Ishikawa (cell line): ENCODE measurements at regions not wholly inside any gene's neighbourhood (a gene's known extent, or its start where the extent isn't known, plus 50 kb on each side); places are given as distances from the start of the nearest gene placed in this dataset.

ENCODE experiments used
- CEBPB ChIP-seq: IDR thresholded peaks from 2 replicates; pipeline ENCODE4 v1.6.1; 2012
- CREB1 ChIP-seq: IDR thresholded peaks from 2 replicates; pipeline ENCODE4 v1.6.1; 2012; ENCODE audit warnings: low read depth
- EGR1 ChIP-seq: IDR thresholded peaks from 2 replicates; pipeline ENCODE4 v1.6.1; 2012
- EP300 ChIP-seq: IDR thresholded peaks from 2 replicates; pipeline ENCODE4 v1.6.1; 2012; ENCODE audit warnings: borderline replicate concordance
- FOXM1 ChIP-seq: IDR thresholded peaks from 2 replicates; pipeline ENCODE4 v1.6.1; 2012; ENCODE audit warnings: low read depth, borderline replicate concordance
- NFIC ChIP-seq: IDR thresholded peaks from 2 replicates; pipeline ENCODE4 v1.6.1; 2012
- RAD21 ChIP-seq: IDR thresholded peaks from 2 replicates; pipeline ENCODE4 v1.6.1; 2012; ENCODE audit warnings: low read depth
- REST ChIP-seq: IDR thresholded peaks from 2 replicates; pipeline ENCODE4 v1.6.1; 2012; ENCODE audit warnings: low read depth, mild to moderate bottlenecking
- TAF1 ChIP-seq: IDR thresholded peaks from 2 replicates; pipeline ENCODE4 v1.6.1; 2012; ENCODE audit warnings: low read depth, mild to moderate bottlenecking
- TCF12 ChIP-seq: IDR thresholded peaks from 2 replicates; pipeline ENCODE4 v1.6.1; 2012; ENCODE audit warnings: low read depth
- TEAD4 ChIP-seq: IDR thresholded peaks from 2 replicates; pipeline ENCODE4 v1.6.1; 2012
- USF1 ChIP-seq: IDR thresholded peaks from 2 replicates; pipeline ENCODE4 v1.6.1; 2012
- YY1 ChIP-seq: IDR thresholded peaks from 2 replicates; pipeline ENCODE4 v1.6.1; 2012; ENCODE audit warnings: low read depth
- ZBTB7A ChIP-seq: IDR thresholded peaks from 2 replicates; pipeline ENCODE4 v1.6.1; 2012; ENCODE audit warnings: low read depth
- TF ChIP-seq, protein P1 (sequence below): IDR thresholded peaks from 2 replicates; pipeline ENCODE4 v1.6.1; 2012

DNA sequence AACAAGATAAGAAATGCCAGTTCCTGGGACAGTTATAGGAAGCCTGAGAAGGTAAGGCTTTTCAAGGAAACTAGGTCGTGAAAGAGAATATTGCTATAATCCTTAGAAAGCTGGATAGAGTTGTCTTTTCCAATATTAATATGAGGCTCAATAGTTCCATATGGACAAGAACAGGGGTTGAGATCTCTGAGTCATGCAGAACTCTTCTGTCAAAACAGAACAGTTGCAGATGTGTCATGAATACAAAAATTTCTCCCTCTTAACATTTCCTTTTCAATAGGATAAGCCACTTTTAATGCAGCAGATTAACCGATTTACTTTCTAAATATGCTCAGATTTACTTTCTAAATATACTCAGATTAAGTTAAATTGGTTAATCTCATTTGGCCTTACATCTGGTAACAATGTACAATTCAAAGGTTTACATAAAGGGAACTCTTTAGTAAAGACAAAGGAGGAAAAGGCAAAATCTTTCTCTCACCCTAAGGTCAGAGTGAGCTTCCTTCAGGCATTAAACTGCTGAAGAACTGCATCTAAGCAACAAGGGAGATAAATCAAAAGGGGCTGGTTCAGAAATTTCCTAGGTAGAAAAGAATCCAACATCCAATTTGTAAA lies 104.7 kb upstream of the PCDH15 start:
- no peak for TF ChIP-seq RAD21
- TF ChIP-seq USF1: no peak
- TF ChIP-seq, protein P1, sequence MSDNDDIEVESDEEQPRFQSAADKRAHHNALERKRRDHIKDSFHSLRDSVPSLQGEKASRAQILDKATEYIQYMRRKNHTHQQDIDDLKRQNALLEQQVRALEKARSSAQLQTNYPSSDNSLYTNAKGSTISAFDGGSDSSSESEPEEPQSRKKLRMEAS: no peak
- no peak for TF ChIP-seq REST
- no peak for TF ChIP-seq CREB1
- no peak for TF ChIP-seq FOXM1
- no peak for TF ChIP-seq TAF1
- no peak for TF ChIP-seq TEAD4
- no peak for TF ChIP-seq TCF12
- no peak for TF ChIP-seq CEBPB
- TF ChIP-seq YY1: no peak
- no peak for TF ChIP-seq EGR1
- TF ChIP-seq NFIC: no peak
- TF ChIP-seq EP300: no peak
- TF ChIP-seq ZBTB7A: no peak

DNA sequence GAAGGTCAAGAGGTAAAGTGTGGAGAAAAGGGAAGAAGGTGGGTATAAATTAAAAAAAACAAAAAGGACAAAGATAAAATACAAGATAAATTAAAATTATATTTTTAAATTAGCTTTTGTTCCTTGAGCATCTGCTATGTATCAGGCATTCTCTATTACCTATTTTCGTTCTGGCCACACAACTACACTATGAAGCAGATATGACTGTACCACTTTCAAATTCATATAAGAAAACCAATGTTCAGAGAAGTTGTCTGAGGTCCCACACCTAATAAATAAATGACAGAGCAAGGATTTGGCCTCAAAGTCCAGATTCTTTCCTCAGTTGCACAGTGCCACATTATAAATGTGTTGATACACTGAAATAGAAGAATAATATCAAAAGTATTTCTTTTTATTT lies 103.8 kb upstream of the PCDH15 start:
- no peak for TF ChIP-seq EGR1
- TF ChIP-seq EP300: no peak
- no peak for TF ChIP-seq CEBPB
- TF ChIP-seq, protein P1: no peak
- no peak for TF ChIP-seq YY1
- TF ChIP-seq ZBTB7A: no peak
- TF ChIP-seq TEAD4: no peak
- TF ChIP-seq FOXM1: no peak
- no peak for TF ChIP-seq NFIC
- TF ChIP-seq USF1: no peak

- TF ChIP-seq TEAD4: no peak
- no peak for TF ChIP-seq ZBTB7A
- TF ChIP-seq, protein P1: no peak
- TF ChIP-seq CREB1: no peak
- no peak for TF ChIP-seq EP300
- no peak for TF ChIP-seq CEBPB
- TF ChIP-seq FOXM1: no peak
- no peak for TF ChIP-seq NFIC
- no peak for TF ChIP-seq TAF1
- no peak for TF ChIP-seq YY1
- TF ChIP-seq USF1: no peak
- TF ChIP-seq EGR1: no peak
- no peak for TF ChIP-seq TCF12
- no peak for TF ChIP-seq RAD21
- no peak for TF ChIP-seq REST
Observed at GRCh38 chr10:54903745-54904144, 102.7 kb upstream of the PCDH15 start.

DNA sequence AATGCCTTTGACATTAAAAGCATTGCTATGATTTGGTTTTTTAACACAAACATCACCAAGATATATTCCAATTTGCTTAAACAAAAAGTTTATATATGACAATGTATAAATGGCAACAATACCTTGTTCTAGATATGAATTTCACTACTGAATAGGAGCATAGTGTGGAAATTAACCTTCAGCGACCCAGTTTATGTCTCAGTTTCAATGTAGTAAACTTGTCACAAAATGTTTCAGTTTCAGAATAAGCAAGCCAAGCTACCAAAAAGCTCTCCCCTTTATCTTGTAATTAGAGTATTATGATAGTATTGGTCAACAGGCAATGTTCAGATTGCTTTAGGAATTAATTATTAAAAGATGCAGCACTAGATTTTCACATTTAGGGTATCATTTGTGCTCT lies 99.6 kb upstream of the PCDH15 start:
- TF ChIP-seq YY1 (no peak), TEAD4 (no peak)

GRCh38 chr10:54880996-54881395 lies 80.0 kb upstream of the PCDH15 start:
- TF ChIP-seq YY1: no peak

GRCh38 chr10:54869022-54869421 lies 68.0 kb upstream of the PCDH15 start:
- no peak for TF ChIP-seq NFIC
- no peak for TF ChIP-seq CREB1
- TF ChIP-seq CEBPB: no peak
- TF ChIP-seq EP300: no peak
- TF ChIP-seq USF1: no peak
- TF ChIP-seq EGR1: no peak
- no peak for TF ChIP-seq YY1
- TF ChIP-seq ZBTB7A: no peak
- no peak for TF ChIP-seq FOXM1
